Neuronal stem cell (in vitro differentiated cells): ENCODE measurements at regions not wholly inside any gene's neighbourhood (a gene's known extent, or its start where the extent isn't known, plus 50 kb on each side); places are given as distances from the start of the nearest gene placed in this dataset.

Experiments
- DNase-seq: peaks from one replicate; pipeline ENCODE4 v3.0.0-alpha.2; 2013; ENCODE audit warnings: low spot score
- H2AFZ ChIP-seq: one replicate; pipeline ENCODE4 v1.6.1; 2013; ENCODE audit warnings: mild to moderate bottlenecking, low read length, inconsistent platforms
- H2AK5ac ChIP-seq: 2 replicates; pipeline ENCODE4 v1.6.1; 2013; ENCODE audit warnings: low read depth, mild to moderate bottlenecking, inconsistent platforms, low read length, moderate library complexity, mixed read lengths
- H2BK120ac ChIP-seq: 2 replicates; pipeline ENCODE4 v1.6.1; 2013; ENCODE audit warnings: low read depth, mild to moderate bottlenecking, inconsistent platforms, low read length, moderate library complexity, mixed read lengths
- H2BK12ac ChIP-seq: one replicate; pipeline ENCODE4 v1.6.1; 2013; ENCODE audit warnings: low read length, inconsistent platforms
- H2BK15ac ChIP-seq: 2 replicates; pipeline ENCODE4 v1.6.1; 2013; ENCODE audit warnings: mild to moderate bottlenecking, low read length, inconsistent platforms, mixed read lengths
- H2BK5ac ChIP-seq: one replicate; pipeline ENCODE4 v1.6.1; 2013; ENCODE audit warnings: inconsistent platforms, mild to moderate bottlenecking, low read length, moderate library complexity
- H3K14ac ChIP-seq: one replicate; pipeline ENCODE4 v1.6.1; 2013; ENCODE audit warnings: low read length, inconsistent platforms
- H3K18ac ChIP-seq: 2 replicates; pipeline ENCODE4 v1.6.1; 2013; ENCODE audit warnings: low read length, inconsistent platforms
- H3K23ac ChIP-seq: 2 replicates; pipeline ENCODE4 v1.6.1; 2013; ENCODE audit warnings: low read depth, mild to moderate bottlenecking, mixed read lengths, low read length, inconsistent platforms; ENCODE audit not compliant: poor library complexity
- H3K27ac ChIP-seq: replicated peaks from 3 replicates; pipeline ENCODE4 v1.5.1; 2013; ENCODE audit warnings: low read length, inconsistent platforms
- H3K27me3 ChIP-seq, 3 experiments: 2 replicates each; pipeline ENCODE4 v1.6.1; 2013; ENCODE audit warnings: low read length in 3 of 3, mild to moderate bottlenecking in 2 of 3, inconsistent platforms in 1 of 3, low read depth in 1 of 3, mixed read lengths in 1 of 3, moderate library complexity in 1 of 3; ENCODE audit not compliant: control insufficient read depth in 3 of 3, insufficient read depth in 3 of 3
- H3K36me3 ChIP-seq, 2 donors: replicated peaks in 1 of 2; 2 replicates each; pipeline ENCODE4 v1.6.1; 2013; ENCODE audit warnings: low read length in 2 of 2; ENCODE audit not compliant: control insufficient read depth in 2 of 2, insufficient read depth in 2 of 2
- H3K4ac ChIP-seq: 2 replicates; pipeline ENCODE4 v1.6.1; 2013; ENCODE audit warnings: inconsistent platforms, mild to moderate bottlenecking, low read length, moderate library complexity
- H3K4me1 ChIP-seq, 2 donors: 1 replicate in 1 of 2; 2 replicates in 1 of 2; pipeline ENCODE4 v1.6.1; 2013; ENCODE audit warnings: low read length in 2 of 2, low read depth in 1 of 2; ENCODE audit not compliant: control insufficient read depth in 2 of 2, insufficient read depth in 1 of 2
- H3K4me2 ChIP-seq: one replicate; pipeline ENCODE4 v1.6.1; 2013; ENCODE audit warnings: mild to moderate bottlenecking, low read length, inconsistent platforms; ENCODE audit not compliant: insufficient read depth, poor library complexity, severe bottlenecking
- H3K4me3 ChIP-seq, 2 donors: 2 replicates each; pipeline ENCODE4 v1.5.1; 2013; ENCODE audit warnings: low read length in 2 of 2, mild to moderate bottlenecking in 2 of 2, inconsistent platforms in 1 of 2, moderate library complexity in 1 of 2
- H3K79me1 ChIP-seq: one replicate; pipeline ENCODE4 v1.6.1; 2013; ENCODE audit warnings: low read depth, mild to moderate bottlenecking, inconsistent platforms, low read length, moderate library complexity
- H3K9ac ChIP-seq: one replicate; pipeline ENCODE4 v1.6.1; 2013; ENCODE audit warnings: mild to moderate bottlenecking, low read depth, low read length, inconsistent platforms; ENCODE audit not compliant: poor library complexity
- H3K9me3 ChIP-seq, 2 donors: replicated peaks in 1 of 2; 2 replicates each; pipeline versions ENCODE3 to v1.6.1; 2013; ENCODE audit warnings: low read length in 2 of 2, mild to moderate bottlenecking in 2 of 2, inconsistent platforms in 1 of 2, low read depth in 1 of 2, mixed read lengths in 1 of 2, moderate library complexity in 1 of 2; ENCODE audit not compliant: control insufficient read depth in 2 of 2, insufficient read depth in 1 of 2
- H4K8ac ChIP-seq: one replicate; pipeline ENCODE4 v1.6.1; 2013; ENCODE audit warnings: low read depth, mild to moderate bottlenecking, inconsistent platforms, low read length, moderate library complexity
- H4K91ac ChIP-seq: one replicate; pipeline ENCODE4 v1.6.1; 2013; ENCODE audit warnings: low read length, low read depth, mild to moderate bottlenecking, inconsistent platforms; ENCODE audit not compliant: poor library complexity
- whole genome bisulfite sequencing, 2 donors: extraction: QIAGEN DNeasy Blood & Tissue Kit; methylation state at CpG; one replicate each; pipeline ENCODE4 v1.1.7; 2013; ENCODE audit warnings: missing lambda C conversion rate in 2 of 2, mixed read lengths in 1 of 2; ENCODE audit not compliant: insufficient read length in 2 of 2, insufficient replicate concordance in 1 of 2; ENCODE audit errors: extremely low coverage in 2 of 2; 5-methylcytosine and 5-hydroxymethylcytosine counted together

GRCh38 chr11:103792981-103793468, 243.4 kb upstream of the DDI1 start:
- H3K4ac ChIP-seq: no peak overlapping the region
- no peaks in the 10 kb centered on the region for H3K36me3 ChIP-seq
- H3K4me1 ChIP-seq: no peaks in the 10 kb centered on the region
- no peak for DNase-seq
- no peaks in the 10 kb centered on the region for H3K79me1 ChIP-seq
- peaks cover 0 to 18% of the 10 kb centered on the region in 2 donors for H3K9me3 ChIP-seq
- no peak overlapping the region for H2BK12ac ChIP-seq
- no peak overlapping the region for H4K8ac ChIP-seq
- H4K91ac ChIP-seq: no peak overlapping the region
- H2BK5ac ChIP-seq: no peak overlapping the region
- H3K27ac ChIP-seq: no peak overlapping the region
- H2BK120ac ChIP-seq: no peak overlapping the region
- H3K27me3 ChIP-seq: no peaks in the 10 kb centered on the region
- no CpG with 5 or more reads among the region's 1 CpG for WGBS, 2 donors
- H3K14ac ChIP-seq: no peak overlapping the region
- no peak overlapping the region for H3K9ac ChIP-seq
- H3K4me2 ChIP-seq: no peak overlapping the region
- no peak overlapping the region for H3K23ac ChIP-seq
- no peak overlapping the region for H2AK5ac ChIP-seq
- no peak overlapping the region for H3K18ac ChIP-seq
- H2BK15ac ChIP-seq: no peak overlapping the region
- H2AFZ ChIP-seq: no peak overlapping the region
- no peak overlapping the region for H3K4me3 ChIP-seq

GRCh38 chr11:103794262-103794661, 242.2 kb upstream of the DDI1 start:
- H3K4ac ChIP-seq: no peak overlapping the region
- no peak overlapping the region for H4K91ac ChIP-seq
- no peak for DNase-seq
- no peak overlapping the region for H2BK120ac ChIP-seq
- no CpG with 5 or more reads among the region's 2 CpGs for WGBS, 2 donors
- H3K36me3 ChIP-seq: no peaks in the 10 kb centered on the region
- no peak overlapping the region for H2BK5ac ChIP-seq
- H3K14ac ChIP-seq: no peak overlapping the region
- H3K4me1 ChIP-seq: no peaks in the 10 kb centered on the region
- no peak overlapping the region for H3K27ac ChIP-seq
- H3K4me2 ChIP-seq: no peak overlapping the region
- peaks cover 0 to 18% of the 10 kb centered on the region in 2 donors for H3K9me3 ChIP-seq
- no peak overlapping the region for H2BK12ac ChIP-seq
- H3K79me1 ChIP-seq: no peaks in the 10 kb centered on the region
- no peak overlapping the region for H3K18ac ChIP-seq
- H3K9ac ChIP-seq: no peak overlapping the region
- no peak overlapping the region for H3K23ac ChIP-seq
- H2BK15ac ChIP-seq: no peak overlapping the region
- no peak overlapping the region for H2AFZ ChIP-seq
- H2AK5ac ChIP-seq: no peak overlapping the region
- no peak overlapping the region for H3K4me3 ChIP-seq
- H3K27me3 ChIP-seq: no peaks in the 10 kb centered on the region
- H4K8ac ChIP-seq: no peak overlapping the region

GRCh38 chr11:103798026-103798425, 238.4 kb upstream of the DDI1 start:
- Histone ChIP-seq H2AFZ (no peak overlapping the region), H3K23ac (no peak overlapping the region), H3K9me3 (no peaks in the 10 kb centered on the region), H2BK120ac (no peak overlapping the region), H4K8ac (no peak overlapping the region), H3K4ac (no peak overlapping the region), H2BK5ac (no peak overlapping the region), H2AK5ac (no peak overlapping the region), H3K27me3 (no peaks in the 10 kb centered on the region), H3K4me2 (no peak overlapping the region), H2BK15ac (no peak overlapping the region), H3K14ac (no peak overlapping the region), H3K79me1 (no peaks in the 10 kb centered on the region), H3K4me3 (no peak overlapping the region), H2BK12ac (no peak overlapping the region), H4K91ac (no peak overlapping the region), H3K9ac (no peak overlapping the region), H3K18ac (no peak overlapping the region), H3K4me1 (no peaks in the 10 kb centered on the region), H3K27ac (no peak overlapping the region), H3K36me3 (no peaks in the 10 kb centered on the region)
- DNase-seq: no peak
- no CpG with 5 or more reads among the region's 1 CpG for WGBS, 2 donors

GRCh38 chr11:103798446-103798845, 238.0 kb upstream of the DDI1 start:
- Histone ChIP-seq H4K8ac (no peak overlapping the region), H3K27me3 (no peaks in the 10 kb centered on the region), H2AK5ac (no peak overlapping the region), H3K36me3 (no peaks in the 10 kb centered on the region), H4K91ac (no peak overlapping the region), H3K9ac (no peak overlapping the region), H3K23ac (no peak overlapping the region), H3K4me1 (no peaks in the 10 kb centered on the region), H2BK5ac (no peak overlapping the region), H3K4me2 (no peak overlapping the region), H3K27ac (no peak overlapping the region), H2BK120ac (no peak overlapping the region), H3K4ac (no peak overlapping the region), H3K79me1 (no peaks in the 10 kb centered on the region), H2AFZ (peak overlapping the region; percentile 4), H3K18ac (no peak overlapping the region), H3K9me3 (no peaks in the 10 kb centered on the region), H3K14ac (no peak overlapping the region), H3K4me3 (no peak overlapping the region), H2BK12ac (no peak overlapping the region), H2BK15ac (no peak overlapping the region)
- no CpG with 5 or more reads among the region's 3 CpGs for WGBS, 2 donors
- no peak for DNase-seq
